AG04450 (cell line): ENCODE measurements at regions not wholly inside any gene's neighbourhood (a gene's known extent, or its start where the extent isn't known, plus 50 kb on each side); places are given as distances from the start of the nearest gene placed in this dataset.

Experiments
- CTCF ChIA-PET: fragments of 300-600, 350-600 bp; formaldehyde crosslinking; extraction: SDS; loops from one replicate; lab custom pipeline; 2022; ENCODE audit warnings: antibody characterized with exemption, inconsistent platforms; lab: Charles Lee
- POLR2A ChIA-PET: fragments of 350-600 bp; formaldehyde crosslinking; extraction: SDS; loops from one replicate; lab custom pipeline; 2021; ENCODE audit warnings: antibody characterized with exemption, inconsistent platforms; lab: Yijun Ruan, JAX
- DNase-seq: peaks from one replicate; pipeline ENCODE4 v3.0.0-alpha.2; 2011; ENCODE audit warnings: low read depth, low spot score
- H3K27ac ChIP-seq: one replicate; pipeline ENCODE4 v1.5.1; 2012; ENCODE audit warnings: low read depth, low read length, control low read depth
- H3K27me3 ChIP-seq: one replicate; pipeline ENCODE4 v1.6.0; 2012; ENCODE audit warnings: low read length; ENCODE audit not compliant: control insufficient read depth, insufficient read depth
- H3K4me3 ChIP-seq: 2 replicates; pipeline ENCODE4 v1.5.1; 2011; ENCODE audit warnings: mild to moderate bottlenecking, low read depth, low read length, control low read depth
- H3K9me3 ChIP-seq: 2 replicates; pipeline ENCODE4 v1.5.1; 2012; ENCODE audit warnings: low read length; ENCODE audit not compliant: control insufficient read depth, insufficient read depth
- TF ChIP-seq, protein P1 (sequence below): IDR thresholded peaks from 2 replicates; pipeline ENCODE4 v1.5.1; 2011; ENCODE audit warnings: low read depth, low read length, control low read depth, inconsistent platforms

DNA sequence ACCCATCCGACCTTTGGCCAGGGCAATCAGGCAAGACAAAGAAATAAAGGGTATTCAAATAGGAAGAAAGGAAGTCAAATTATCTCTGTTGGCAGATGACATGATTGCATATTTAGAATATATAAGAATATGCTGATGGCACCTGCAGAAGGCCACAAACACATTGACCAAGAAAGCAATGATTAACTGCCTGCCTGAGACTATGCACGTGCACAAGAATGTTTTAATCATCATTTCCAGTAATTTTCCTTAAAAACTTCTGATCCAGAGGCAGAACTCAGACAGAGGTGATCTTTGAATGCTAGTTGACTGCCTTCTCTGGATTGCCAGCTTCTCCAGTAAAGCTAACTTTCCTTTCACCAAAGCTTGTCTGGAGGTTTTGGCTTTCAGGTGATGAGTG is 260.2 kb downstream of the DTWD2 start:
- CTCF ChIA-PET = interaction anchor here (0.6 kb wide), 1 partner anchor 61 kb away, joined by 3 read pairs; no protein-coding TSS in a partner anchor
- H3K27ac ChIP-seq = no peak overlapping the region
- DNase-seq = no peak
- TF ChIP-seq, protein P1, sequence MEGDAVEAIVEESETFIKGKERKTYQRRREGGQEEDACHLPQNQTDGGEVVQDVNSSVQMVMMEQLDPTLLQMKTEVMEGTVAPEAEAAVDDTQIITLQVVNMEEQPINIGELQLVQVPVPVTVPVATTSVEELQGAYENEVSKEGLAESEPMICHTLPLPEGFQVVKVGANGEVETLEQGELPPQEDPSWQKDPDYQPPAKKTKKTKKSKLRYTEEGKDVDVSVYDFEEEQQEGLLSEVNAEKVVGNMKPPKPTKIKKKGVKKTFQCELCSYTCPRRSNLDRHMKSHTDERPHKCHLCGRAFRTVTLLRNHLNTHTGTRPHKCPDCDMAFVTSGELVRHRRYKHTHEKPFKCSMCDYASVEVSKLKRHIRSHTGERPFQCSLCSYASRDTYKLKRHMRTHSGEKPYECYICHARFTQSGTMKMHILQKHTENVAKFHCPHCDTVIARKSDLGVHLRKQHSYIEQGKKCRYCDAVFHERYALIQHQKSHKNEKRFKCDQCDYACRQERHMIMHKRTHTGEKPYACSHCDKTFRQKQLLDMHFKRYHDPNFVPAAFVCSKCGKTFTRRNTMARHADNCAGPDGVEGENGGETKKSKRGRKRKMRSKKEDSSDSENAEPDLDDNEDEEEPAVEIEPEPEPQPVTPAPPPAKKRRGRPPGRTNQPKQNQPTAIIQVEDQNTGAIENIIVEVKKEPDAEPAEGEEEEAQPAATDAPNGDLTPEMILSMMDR = no peak
- POLR2A ChIA-PET = no interaction called here
- H3K4me3 ChIP-seq = no peak overlapping the region
- H3K27me3 ChIP-seq = no peaks in the 10 kb centered on the region
- no peaks in the 10 kb centered on the region for H3K9me3 ChIP-seq

DNA sequence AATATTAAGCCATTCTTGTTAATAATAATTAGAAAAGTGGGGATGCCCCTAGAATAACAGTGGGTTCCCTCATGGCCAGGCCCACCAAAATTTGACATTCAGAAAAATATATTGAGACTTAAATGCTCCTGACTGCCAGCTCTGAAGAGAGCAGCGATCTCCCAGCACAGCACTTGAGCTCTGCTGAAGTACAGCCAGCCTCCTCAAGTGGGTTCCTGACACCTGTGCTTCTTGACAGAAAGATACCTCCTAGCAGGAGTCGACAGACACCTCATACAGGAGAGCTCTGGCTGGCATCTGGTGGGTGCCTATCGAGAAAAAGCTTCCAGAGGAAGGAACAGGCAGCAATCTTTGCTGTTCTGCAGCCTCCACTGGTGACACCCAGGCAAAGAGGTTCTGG is 261.5 kb downstream of the DTWD2 start:
- no peak overlapping the region for H3K4me3 ChIP-seq
- no peak overlapping the region for H3K27ac ChIP-seq
- TF ChIP-seq, protein P1 = no peak
- DNase-seq = no peak
- CTCF ChIA-PET = no interaction called here
- no peaks in the 10 kb centered on the region for H3K27me3 ChIP-seq
- POLR2A ChIA-PET = no interaction called here
- H3K9me3 ChIP-seq = no peaks in the 10 kb centered on the region

DNA sequence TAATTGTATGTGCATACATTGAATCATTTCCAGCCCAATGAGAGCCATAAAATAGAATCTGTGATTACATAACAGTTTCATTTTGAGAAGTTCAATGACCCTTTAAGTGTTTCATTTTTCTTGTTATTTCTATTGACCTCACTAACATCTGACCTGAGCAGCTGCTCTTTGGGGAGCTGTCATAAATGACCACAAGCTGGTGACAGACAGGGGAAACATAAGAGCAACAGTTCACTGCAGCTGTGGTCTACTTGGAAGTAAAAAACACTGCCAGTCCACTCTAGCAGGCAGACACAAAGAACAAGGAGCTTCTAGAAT is 265.4 kb downstream of the DTWD2 start:
- CTCF ChIA-PET = no interaction called here
- no peaks in the 10 kb centered on the region for H3K27me3 ChIP-seq

DNA sequence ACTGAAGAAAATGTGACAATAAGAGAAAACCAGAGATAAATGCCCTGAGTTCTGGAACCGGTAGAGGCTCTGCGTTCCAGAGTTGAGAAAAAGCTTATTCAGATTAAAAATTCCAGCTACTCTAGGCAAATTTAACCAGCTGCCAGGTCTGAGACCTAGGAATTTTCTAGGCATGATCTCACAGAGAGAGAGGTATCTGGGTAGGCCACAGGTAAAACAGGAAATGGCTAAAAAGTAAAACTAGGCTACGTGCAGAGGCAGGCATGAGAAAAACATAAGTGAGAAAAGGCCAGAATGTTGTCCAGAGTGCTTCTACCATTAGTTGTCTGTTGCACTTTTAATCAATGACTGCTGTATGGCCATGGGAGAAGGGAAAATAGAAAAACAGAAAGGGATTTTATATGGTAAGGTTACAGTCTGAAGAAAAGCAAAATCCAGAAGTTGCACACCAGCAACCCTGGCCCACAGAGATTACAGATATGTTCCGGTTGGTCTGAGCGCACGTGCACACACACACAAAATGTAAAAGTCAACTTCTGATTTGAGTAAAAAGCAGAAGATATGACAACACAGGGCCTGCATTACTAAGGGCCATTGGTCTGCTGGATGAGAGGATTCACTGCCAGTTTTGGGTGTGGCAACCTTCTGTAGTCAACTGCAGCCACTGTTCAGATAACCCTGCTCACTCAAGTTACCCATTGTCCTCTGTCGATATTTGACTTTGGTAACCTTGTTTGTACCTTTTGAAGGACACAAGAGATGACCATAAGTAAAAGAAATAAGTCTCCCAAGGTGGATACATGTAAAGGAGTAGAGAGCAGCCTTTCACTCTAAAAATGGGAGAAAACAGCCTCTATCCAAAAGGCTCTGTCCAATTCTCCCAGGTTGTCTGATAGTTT is 266.0 kb downstream of the DTWD2 start:
- TF ChIP-seq, protein P1 = no peak
- no peak for DNase-seq
- Histone ChIP-seq H3K9me3 (no peaks in the 10 kb centered on the region), H3K4me3 (no peak overlapping the region), H3K27ac (no peak overlapping the region), H3K27me3 (no peaks in the 10 kb centered on the region)
- CTCF ChIA-PET = no interaction called here
- POLR2A ChIA-PET = no interaction called here

More for the DNA sequence above, 265.4 kb downstream of the DTWD2 start:
- Histone ChIP-seq H3K4me3 (no peak overlapping the region), H3K27ac (no peak overlapping the region), H3K9me3 (no peaks in the 10 kb centered on the region)
- POLR2A ChIA-PET = no interaction called here
- no peak for DNase-seq
- TF ChIP-seq, protein P1 = no peak

DNA sequence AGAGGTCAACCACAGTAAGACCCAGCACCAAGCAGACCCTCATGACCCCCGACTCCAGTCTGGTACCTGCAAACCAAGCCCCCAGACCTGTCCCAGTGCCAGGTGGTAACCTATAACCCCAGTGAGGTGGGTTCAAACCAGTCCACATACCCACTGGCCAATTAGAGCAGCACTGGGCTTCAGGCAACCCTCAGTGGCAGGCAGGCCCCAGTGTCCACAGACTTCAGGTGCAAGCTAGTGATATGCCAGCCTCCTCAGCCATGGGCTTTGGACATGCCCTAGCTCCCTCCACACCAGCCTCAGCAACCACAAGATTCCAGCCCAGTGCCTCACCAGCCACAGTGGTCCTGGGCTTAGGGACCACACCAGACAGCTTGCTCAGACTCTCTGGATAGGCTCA is 276.6 kb downstream of the DTWD2 start:
- CTCF ChIA-PET = no interaction called here
- no peak for DNase-seq

More for the DNA sequence above, 276.6 kb downstream of the DTWD2 start:
- TF ChIP-seq, protein P1 = no peak
- Histone ChIP-seq H3K27ac (no peak overlapping the region), H3K9me3 (peaks cover 4% of the 10 kb centered on the region; the same call in 1 of the 2 replicates), H3K27me3 (no peaks in the 10 kb centered on the region), H3K4me3 (no peak overlapping the region)
- POLR2A ChIA-PET = no interaction called here
